ENCODE measurements at regions not wholly inside any gene's neighbourhood (a gene's known extent, or its start where the extent isn't known, plus 50 kb on each side); places are given as distances from the start of the nearest gene placed in this dataset.
"Not testable (repeated sequence)": the region's sequence is repeated elsewhere in the genome, so short reads cannot be mapped to it uniquely, and the experiment has no call there.

DNA sequence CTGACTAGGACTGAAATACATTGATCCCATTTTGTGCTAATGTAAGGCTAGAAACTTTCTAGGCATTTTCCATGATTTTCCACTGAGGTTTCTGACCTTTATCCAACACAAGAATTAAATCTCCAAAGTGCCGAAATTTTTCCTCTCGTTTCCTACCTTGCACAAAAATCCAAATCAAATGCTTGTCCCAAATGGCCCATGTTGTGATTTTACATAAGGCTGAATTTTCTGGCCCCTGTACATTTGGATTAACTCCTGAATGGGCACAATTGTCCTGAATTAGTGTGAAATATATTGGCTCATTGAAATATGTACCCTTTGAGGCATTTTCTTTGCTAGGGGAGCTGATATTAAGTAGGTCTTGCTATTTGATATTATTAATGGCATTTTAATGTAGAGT, 105.6 kb upstream of the CBLB start:
- Histone ChIP-seq H3K27ac (no peak overlapping the region), H3K4me3 (ENCODE audit: low read depth in 1 of 2, low read length in 1 of 2) (no peak overlapping the region), H3K27me3 (no peaks in the 10 kb centered on the region), H3K36me3 (no peaks in the 10 kb centered on the region), H3K4me1 (ENCODE audit: control insufficient read depth in 1 of 2, insufficient read depth in 1 of 2, low read depth in 1 of 2, low read length in 1 of 2) (peaks cover 7 to 11% of the 10 kb centered on the region in 2 experiments), H3K9me3 (no peaks in the 10 kb centered on the region)
- TF ChIP-seq, protein P1, sequence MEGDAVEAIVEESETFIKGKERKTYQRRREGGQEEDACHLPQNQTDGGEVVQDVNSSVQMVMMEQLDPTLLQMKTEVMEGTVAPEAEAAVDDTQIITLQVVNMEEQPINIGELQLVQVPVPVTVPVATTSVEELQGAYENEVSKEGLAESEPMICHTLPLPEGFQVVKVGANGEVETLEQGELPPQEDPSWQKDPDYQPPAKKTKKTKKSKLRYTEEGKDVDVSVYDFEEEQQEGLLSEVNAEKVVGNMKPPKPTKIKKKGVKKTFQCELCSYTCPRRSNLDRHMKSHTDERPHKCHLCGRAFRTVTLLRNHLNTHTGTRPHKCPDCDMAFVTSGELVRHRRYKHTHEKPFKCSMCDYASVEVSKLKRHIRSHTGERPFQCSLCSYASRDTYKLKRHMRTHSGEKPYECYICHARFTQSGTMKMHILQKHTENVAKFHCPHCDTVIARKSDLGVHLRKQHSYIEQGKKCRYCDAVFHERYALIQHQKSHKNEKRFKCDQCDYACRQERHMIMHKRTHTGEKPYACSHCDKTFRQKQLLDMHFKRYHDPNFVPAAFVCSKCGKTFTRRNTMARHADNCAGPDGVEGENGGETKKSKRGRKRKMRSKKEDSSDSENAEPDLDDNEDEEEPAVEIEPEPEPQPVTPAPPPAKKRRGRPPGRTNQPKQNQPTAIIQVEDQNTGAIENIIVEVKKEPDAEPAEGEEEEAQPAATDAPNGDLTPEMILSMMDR (IDR thresholded peaks at IDR 0.05): no peak

DNA sequence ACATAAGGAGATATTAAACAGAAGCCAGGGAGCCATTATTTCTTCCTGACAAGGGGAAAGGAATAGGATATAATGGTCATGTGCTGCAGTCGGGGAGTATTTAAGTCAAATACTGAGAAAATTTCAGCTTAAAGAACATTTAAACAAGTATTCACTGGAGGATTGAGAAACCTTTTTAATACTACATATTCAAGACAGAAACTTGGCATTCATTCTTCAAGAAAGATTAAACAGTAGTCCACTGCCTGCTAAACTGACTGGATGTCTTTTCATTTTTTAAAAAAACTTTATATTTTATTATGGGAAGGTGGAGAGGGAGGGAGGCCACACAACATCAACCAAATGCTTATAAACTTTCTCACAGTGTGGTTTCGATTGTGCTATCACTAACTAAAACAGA, 107.4 kb upstream of the CBLB start:
- TF ChIP-seq, protein P1 (IDR thresholded peaks at IDR 0.05): no peak
- no peaks in the 10 kb centered on the region for H3K27me3 ChIP-seq
- no peak overlapping the region for H3K27ac ChIP-seq
- H3K36me3 ChIP-seq: no peaks in the 10 kb centered on the region
- H3K9me3 ChIP-seq: no peaks in the 10 kb centered on the region
- H3K4me3 ChIP-seq (ENCODE audit: low read depth in 1 of 2, low read length in 1 of 2): no peak overlapping the region
- no peaks in the 10 kb centered on the region for H3K4me1 ChIP-seq (ENCODE audit: control insufficient read depth in 1 of 2, insufficient read depth in 1 of 2, low read depth in 1 of 2, low read length in 1 of 2)

DNA sequence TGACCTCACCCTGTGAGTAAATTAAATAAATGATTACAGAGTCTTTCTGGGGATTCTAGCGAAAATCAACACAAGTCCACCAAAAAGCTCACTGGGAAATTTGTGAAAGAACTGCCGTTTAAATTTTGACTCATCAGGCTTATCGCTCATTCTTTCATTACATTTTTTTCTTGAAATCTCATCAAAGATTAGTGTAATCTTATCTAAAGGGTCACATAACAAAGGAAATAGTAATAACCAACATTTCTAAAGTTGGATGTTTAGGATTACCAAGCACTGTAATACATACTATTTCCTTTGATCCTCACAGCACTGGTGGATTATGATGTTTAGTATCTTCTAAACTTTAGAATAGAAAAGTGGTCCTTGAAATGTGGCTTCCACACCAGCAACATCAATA, 111.1 kb upstream of the CBLB start:
- Histone ChIP-seq H3K4me3 (ENCODE audit: low read depth in 1 of 2, low read length in 1 of 2) (no peak overlapping the region), H3K27me3 (no peaks in the 10 kb centered on the region), H3K36me3 (no peaks in the 10 kb centered on the region), H3K4me1 (ENCODE audit: control insufficient read depth in 1 of 2, insufficient read depth in 1 of 2, low read depth in 1 of 2, low read length in 1 of 2) (no peaks in the 10 kb centered on the region), H3K9me3 (no peaks in the 10 kb centered on the region), H3K27ac (no peak overlapping the region)
- TF ChIP-seq, protein P1 (IDR thresholded peaks at IDR 0.05): no peak

DNA sequence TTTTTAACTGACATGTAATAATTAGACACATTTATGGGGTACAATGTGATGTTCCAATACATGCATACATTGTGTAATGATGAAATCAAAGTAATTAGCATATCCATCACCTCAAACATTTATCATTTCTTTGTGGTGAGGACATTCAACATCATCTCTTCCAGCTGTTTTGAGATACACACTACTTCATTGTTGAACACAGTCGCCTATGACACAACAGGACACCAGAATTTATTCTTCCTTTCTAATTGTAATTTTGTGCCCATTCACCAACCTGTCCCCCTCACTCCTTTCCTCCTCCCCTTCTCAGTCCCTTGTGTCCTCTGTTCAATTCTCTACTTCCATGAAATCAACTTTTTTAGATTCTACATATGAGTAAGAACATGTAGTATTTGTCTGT, 113.4 kb upstream of the CBLB start:
- Histone ChIP-seq H3K9me3 (no peaks in the 10 kb centered on the region), H3K27ac (no peak overlapping the region), H3K27me3 (no peaks in the 10 kb centered on the region), H3K36me3 (no peaks in the 10 kb centered on the region), H3K4me3 (ENCODE audit: low read depth in 1 of 2, low read length in 1 of 2) (no peak overlapping the region), H3K4me1 (ENCODE audit: control insufficient read depth in 1 of 2, insufficient read depth in 1 of 2, low read depth in 1 of 2, low read length in 1 of 2) (no peaks in the 10 kb centered on the region)
- TF ChIP-seq, protein P1 (IDR thresholded peaks at IDR 0.05): no peak

DNA sequence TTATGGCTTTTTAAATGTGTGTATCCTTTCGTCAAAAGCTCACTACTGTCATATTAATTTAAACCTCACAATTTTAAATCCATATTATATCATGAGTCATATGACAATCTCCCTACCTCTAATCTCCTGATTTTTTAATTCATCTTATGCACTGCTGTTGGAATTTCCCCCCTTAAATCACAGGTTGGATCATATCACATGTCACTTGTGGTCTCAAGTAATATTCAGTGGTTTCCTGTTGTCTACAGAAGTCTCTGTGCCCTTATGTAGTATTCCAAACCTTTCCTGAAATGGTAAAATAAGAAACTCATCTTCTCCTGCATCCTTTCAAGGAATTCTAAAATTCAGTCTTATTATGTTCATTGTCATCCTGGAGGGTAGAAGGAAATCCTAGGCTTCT, 116.0 kb upstream of the CBLB start:
- Histone ChIP-seq H3K9me3 (no peaks in the 10 kb centered on the region), H3K36me3 (no peaks in the 10 kb centered on the region), H3K27me3 (no peaks in the 10 kb centered on the region), H3K4me3 (ENCODE audit: low read depth in 1 of 2, low read length in 1 of 2) (no peak overlapping the region), H3K4me1 (ENCODE audit: control insufficient read depth in 1 of 2, insufficient read depth in 1 of 2, low read depth in 1 of 2, low read length in 1 of 2) (no peaks in the 10 kb centered on the region), H3K27ac (no peak overlapping the region)
- TF ChIP-seq, protein P1 (IDR thresholded peaks at IDR 0.05): no peak

DNA sequence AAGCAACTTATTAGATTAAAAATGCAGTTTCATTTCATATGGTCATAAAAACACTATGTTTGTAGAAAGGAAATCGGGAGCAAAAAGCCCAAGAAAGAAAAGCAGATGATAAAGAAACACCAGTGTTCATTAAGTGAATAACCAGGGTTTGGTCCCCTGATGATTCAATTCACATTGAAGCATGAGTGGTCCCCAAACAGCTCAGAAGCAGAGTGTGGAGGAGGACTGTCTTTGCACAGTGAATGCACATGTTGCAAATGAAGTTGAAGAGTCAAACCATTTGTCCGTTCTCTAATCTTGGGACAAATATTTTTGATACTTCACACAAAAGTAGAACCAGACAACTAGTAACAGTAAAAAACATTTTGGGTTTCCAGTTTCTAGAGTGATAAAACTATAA, 117.5 kb upstream of the CBLB start:
- H3K36me3 ChIP-seq; H3K4me3 ChIP-seq (ENCODE audit: low read depth in 1 of 2, low read length in 1 of 2); H3K27ac ChIP-seq; H3K4me1 ChIP-seq (ENCODE audit: control insufficient read depth in 1 of 2, insufficient read depth in 1 of 2, low read depth in 1 of 2, low read length in 1 of 2); H3K27me3 ChIP-seq; H3K9me3 ChIP-seq: not testable (repeated sequence)

All from neutrophil (primary cell).